Effector memory CD4-positive, alpha-beta T cell (primary cell): ENCODE measurements at regions not wholly inside any gene's neighbourhood (a gene's known extent, or its start where the extent isn't known, plus 50 kb on each side); places are given as distances from the start of the nearest gene placed in this dataset.
"Not testable (repeated sequence)": the region's sequence is repeated elsewhere in the genome, so short reads cannot be mapped to it uniquely, and the experiment has no call there.

Source experiments
- DNase-seq, 3 donors: peaks; one replicate each; pipeline ENCODE4 v3.0.0-alpha.2; 2020
- H3K27ac ChIP-seq: 2 replicates; pipeline ENCODE4 v1.7.0; 2013; ENCODE audit warnings: mild to moderate bottlenecking, low read length, moderate library complexity; ENCODE audit not compliant: insufficient read depth, poor library complexity, severe bottlenecking
- H3K27me3 ChIP-seq: replicated peaks from 2 replicates; pipeline ENCODE4 v1.7.0; 2013; ENCODE audit warnings: mild to moderate bottlenecking, low read length; ENCODE audit not compliant: insufficient read depth, control insufficient read depth, poor library complexity, severe bottlenecking
- H3K36me3 ChIP-seq: 2 replicates; pipeline ENCODE4 v1.7.0; 2013; ENCODE audit warnings: mild to moderate bottlenecking, low read length, moderate library complexity; ENCODE audit not compliant: control insufficient read depth, insufficient read depth
- H3K4me1 ChIP-seq: 2 replicates; pipeline ENCODE4 v1.7.0; 2013; ENCODE audit warnings: low read length, mild to moderate bottlenecking; ENCODE audit not compliant: control insufficient read depth, insufficient read depth, poor library complexity, severe bottlenecking
- H3K4me3 ChIP-seq: 2 replicates; pipeline ENCODE4 v1.7.0; 2013; ENCODE audit warnings: low read length, low read depth, mild to moderate bottlenecking; ENCODE audit not compliant: insufficient read depth, poor library complexity, severe bottlenecking
- H3K9me3 ChIP-seq: 2 replicates; pipeline ENCODE4 v1.7.0; 2013; ENCODE audit warnings: mild to moderate bottlenecking, low read length, moderate library complexity; ENCODE audit not compliant: control insufficient read depth

DNA sequence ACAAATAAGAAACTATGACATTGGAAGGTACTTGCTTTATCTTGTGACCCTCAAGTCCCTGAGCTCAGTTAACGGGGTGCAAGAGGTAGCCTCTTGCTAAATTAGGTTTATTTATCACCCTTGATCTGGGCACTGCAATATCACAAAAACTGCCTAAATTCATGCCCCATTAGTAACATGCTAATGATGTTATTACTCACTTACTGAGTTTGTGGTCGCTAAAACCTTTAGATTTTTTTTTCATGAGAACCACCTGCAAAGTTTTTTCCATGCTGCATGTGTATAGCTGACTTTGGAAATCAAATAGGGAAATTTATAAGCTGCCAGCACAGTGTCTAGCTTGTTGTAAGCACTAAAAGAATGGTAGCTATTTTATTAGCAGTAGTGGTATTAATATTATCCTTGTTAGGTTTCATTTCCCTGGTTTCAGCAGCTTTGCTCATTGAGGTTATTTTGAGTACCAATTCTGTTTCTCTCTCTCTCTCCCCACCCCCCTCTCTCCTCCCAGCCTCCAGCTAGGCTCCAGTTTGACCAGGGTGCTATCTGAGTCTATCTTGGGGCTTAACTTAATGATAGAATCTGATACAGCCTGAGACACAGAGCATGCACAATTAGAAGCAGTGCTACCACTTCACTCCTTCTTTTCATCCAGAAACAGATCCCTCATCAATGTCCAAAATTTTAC, 88.7 kb upstream of the ATP8B1 start:
- H3K27ac ChIP-seq = no peak overlapping the region
- H3K27me3 ChIP-seq = no peaks in the 10 kb centered on the region
- no peaks in the 10 kb centered on the region for H3K36me3 ChIP-seq
- no peaks in the 10 kb centered on the region for H3K9me3 ChIP-seq
- DNase-seq = no peak
- no peak overlapping the region for H3K4me3 ChIP-seq
- no peaks in the 10 kb centered on the region for H3K4me1 ChIP-seq

DNA sequence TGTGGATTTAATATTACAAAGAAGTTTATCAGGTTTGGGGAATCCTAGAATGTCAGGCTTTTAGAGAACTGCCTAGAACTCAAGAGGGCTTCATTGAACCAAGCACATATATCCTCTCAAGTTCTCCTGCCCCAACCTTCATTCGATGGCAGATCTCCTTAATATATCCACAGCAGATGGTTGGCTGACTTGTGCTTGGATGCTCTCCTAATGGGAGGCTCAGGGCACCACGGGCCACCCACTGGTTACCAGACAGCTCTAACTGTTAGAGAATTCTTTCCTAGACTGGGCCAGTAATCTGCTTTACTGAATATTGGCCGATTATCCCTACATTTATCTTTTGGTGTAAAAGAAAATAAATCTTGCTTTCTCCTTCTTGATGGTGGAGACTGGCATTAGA, 87.2 kb upstream of the ATP8B1 start:
- no peaks in the 10 kb centered on the region for H3K9me3 ChIP-seq
- no peak overlapping the region for H3K4me3 ChIP-seq
- H3K36me3 ChIP-seq = no peaks in the 10 kb centered on the region
- H3K27ac ChIP-seq = no peak overlapping the region
- no peak for DNase-seq
- no peaks in the 10 kb centered on the region for H3K4me1 ChIP-seq
- no peaks in the 10 kb centered on the region for H3K27me3 ChIP-seq

DNA sequence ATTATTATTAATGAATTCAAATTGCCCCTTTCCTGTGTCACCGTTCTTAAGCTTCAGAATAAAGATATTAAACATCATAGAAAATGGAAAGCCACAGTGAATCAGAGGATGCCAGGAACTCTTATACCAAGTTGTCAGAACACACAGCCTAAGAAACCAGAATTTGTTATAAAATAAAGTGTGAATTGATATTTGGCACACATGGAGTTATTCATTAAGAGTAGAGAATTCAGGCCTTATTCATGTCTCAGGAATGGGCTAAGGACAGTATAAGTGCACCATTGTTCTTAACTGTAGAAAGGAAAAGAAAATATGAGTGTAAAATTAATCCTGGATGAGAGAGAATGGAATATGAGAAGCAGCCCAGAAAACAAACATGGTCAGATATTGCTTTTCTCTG, 86.7 kb upstream of the ATP8B1 start:
- Histone ChIP-seq H3K36me3 (no peaks in the 10 kb centered on the region), H3K27me3 (no peaks in the 10 kb centered on the region), H3K4me3 (no peak overlapping the region), H3K9me3 (no peaks in the 10 kb centered on the region), H3K27ac (no peak overlapping the region), H3K4me1 (no peaks in the 10 kb centered on the region)
- no peak for DNase-seq

DNA sequence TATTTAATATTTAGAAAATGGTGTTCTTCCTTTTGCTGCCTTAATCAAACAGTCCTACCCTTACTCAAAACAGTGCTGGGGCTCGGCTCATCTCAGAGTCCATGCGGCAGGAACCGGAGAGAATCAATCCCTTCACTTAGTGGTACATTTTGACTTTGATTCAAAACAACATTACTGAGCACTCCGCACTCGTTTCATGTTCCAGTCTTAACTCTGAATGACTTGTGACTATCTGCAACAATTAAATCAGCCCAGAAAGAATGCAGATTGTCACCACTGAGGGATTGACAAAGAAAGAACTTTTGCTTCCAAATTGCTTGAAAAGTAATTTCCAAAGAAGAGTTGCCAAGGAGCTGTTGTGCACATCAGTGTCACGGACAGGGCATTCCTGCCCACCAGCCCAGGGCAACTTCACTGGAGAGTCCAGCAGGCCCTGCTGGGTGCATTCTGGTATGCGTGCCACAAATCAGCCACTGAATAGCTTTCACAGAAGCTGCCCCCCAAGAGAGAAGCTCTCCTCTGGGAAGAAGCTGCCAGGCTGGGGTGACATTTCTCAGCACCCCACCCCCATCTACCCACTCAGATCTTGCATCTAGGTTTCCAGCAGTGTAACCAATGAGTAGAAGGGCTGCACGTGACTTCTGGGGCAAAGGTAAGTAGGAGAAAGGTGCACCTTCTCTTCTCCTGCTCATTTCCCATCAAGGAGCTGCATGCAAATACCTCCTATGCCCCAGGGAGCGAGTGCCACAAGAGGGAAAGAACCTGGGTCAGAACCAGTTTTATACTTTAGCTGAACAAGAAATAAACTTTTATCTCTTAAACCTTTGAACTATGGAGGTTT, 84.6 kb upstream of the ATP8B1 start:
- DNase-seq = no peak
- no peaks in the 10 kb centered on the region for H3K36me3 ChIP-seq
- H3K4me3 ChIP-seq = no peak overlapping the region
- no peaks in the 10 kb centered on the region for H3K9me3 ChIP-seq
- H3K27me3 ChIP-seq = no peaks in the 10 kb centered on the region
- H3K4me1 ChIP-seq = no peaks in the 10 kb centered on the region
- H3K27ac ChIP-seq = no peak overlapping the region

DNA sequence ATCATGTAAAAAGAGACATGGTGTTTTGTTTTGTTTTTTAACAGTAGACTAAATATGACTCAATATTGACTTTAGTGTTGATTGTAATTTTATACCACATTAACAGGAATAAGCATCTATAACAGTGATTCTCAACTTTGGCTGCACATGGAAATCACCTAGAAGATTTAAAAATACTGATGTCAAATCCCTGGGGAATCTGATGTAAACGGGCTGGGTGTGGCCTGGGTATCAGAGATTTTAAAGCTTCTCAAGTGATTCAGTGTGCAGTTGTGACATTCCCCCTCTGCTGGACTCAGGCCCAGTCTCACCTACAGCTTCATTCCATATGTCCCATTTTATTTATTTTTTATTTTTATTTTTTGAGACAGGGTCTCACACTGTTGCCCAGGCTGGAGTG, 82.8 kb upstream of the ATP8B1 start:
- Histone ChIP-seq H3K4me1 (no peaks in the 10 kb centered on the region), H3K9me3 (no peaks in the 10 kb centered on the region), H3K27me3 (no peaks in the 10 kb centered on the region), H3K4me3 (no peak overlapping the region), H3K36me3 (no peaks in the 10 kb centered on the region), H3K27ac (no peak overlapping the region)
- no peak for DNase-seq

DNA sequence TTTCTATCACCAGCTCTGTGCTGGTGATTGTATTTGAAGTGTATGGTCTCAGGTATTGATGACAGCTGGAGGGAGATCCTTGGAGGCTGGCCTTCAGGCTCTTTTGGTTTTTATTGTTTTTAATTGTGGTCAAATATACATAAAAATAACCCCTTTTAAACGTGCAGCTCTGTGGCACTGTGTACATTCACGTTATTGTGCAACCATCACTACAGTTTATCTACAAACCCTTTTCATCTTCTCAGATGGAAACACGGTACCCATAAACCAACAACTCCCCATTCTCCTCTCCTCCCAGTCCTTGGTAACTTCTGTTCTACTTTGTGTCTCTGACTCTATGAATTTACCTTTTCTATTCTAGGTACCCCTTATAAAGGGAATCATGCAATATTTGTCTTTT, 79.3 kb upstream of the ATP8B1 start:
- H3K27me3 ChIP-seq = no peaks in the 10 kb centered on the region
- H3K36me3 ChIP-seq = no peaks in the 10 kb centered on the region
- H3K4me1 ChIP-seq = no peaks in the 10 kb centered on the region
- H3K4me3 ChIP-seq = no peak overlapping the region
- H3K27ac ChIP-seq = no peak overlapping the region
- no peaks in the 10 kb centered on the region for H3K9me3 ChIP-seq
- DNase-seq = no peak

DNA sequence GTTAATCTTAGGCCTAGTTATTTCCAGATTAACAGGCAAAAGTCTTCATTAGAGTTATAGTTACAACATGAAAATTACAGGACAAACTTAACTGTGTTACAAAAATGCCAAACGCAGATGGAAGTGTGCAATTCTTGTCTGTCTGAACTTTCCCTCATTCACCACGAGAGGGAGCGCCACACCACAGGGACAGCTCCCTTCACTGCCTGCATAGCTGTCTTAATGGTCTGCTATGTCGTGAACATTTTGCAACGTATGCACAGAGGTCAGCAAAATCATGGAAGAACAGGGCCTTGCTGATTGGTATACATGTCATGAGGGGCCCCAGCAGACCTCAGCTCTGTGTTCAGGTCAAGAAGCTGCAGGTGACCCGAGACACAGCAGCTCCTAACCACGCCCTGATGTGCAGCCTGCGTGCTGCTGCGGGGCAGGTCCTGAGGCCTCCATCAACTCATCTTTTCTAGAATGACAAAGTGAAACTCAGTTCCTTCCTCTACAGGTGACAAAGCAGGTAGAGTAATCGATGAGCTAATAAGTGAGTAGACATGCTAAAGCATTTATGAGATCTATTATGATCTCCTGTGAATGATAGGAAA, 78.8 kb upstream of the ATP8B1 start:
- no peak overlapping the region for H3K27ac ChIP-seq
- no peaks in the 10 kb centered on the region for H3K36me3 ChIP-seq
- no peaks in the 10 kb centered on the region for H3K4me1 ChIP-seq
- H3K27me3 ChIP-seq = no peaks in the 10 kb centered on the region
- DNase-seq = peak in 1 of 3 donors; percentile 14
- no peaks in the 10 kb centered on the region for H3K9me3 ChIP-seq
- no peak overlapping the region for H3K4me3 ChIP-seq

DNA sequence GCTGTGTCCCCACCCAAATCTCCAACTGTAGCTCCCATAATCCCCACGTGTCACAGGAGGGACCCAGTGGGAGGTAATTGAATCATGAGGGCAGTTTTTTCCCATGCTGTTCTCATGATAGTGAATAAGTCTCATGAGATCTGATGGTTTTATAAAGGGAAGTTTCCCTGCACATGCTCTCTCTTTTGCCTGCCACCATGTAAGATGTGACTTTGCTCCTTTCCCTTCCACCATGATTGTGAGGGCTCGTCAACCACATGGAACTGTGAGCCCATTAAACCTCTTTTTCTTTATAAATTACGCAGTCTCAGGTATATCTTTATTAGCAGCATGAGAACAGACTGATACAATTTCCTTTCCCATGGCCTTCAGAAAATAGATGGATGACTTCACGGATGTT, 76.8 kb upstream of the ATP8B1 start:
- H3K9me3 ChIP-seq, H3K27me3 ChIP-seq, DNase-seq, H3K4me1 ChIP-seq, H3K27ac ChIP-seq, H3K4me3 ChIP-seq, H3K36me3 ChIP-seq: not testable (repeated sequence)

DNA sequence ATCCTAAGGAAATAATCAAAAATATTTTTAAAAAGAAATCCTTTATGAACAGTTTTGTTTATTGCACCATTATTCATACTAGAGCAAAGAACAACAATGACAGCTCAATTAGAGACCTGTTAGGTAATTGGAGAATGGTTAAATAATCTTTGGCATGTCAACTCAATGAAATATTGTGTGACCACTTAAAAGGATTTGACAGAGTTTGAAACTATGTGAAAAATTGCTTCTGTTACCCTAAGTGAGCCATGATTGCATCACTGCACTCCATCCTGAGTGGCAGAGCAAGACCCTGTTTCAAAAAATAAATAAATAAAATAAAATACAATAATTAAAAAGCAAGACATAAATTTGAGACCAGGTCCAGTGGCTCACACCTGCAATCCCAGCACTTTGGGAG, 66.1 kb upstream of the ATP8B1 start:
- Histone ChIP-seq H3K27me3 (no peaks in the 10 kb centered on the region), H3K27ac (no peak overlapping the region), H3K4me3 (no peak overlapping the region), H3K36me3 (no peaks in the 10 kb centered on the region), H3K4me1 (no peaks in the 10 kb centered on the region), H3K9me3 (peaks cover 2% of the 10 kb centered on the region)
- DNase-seq = no peak

DNA sequence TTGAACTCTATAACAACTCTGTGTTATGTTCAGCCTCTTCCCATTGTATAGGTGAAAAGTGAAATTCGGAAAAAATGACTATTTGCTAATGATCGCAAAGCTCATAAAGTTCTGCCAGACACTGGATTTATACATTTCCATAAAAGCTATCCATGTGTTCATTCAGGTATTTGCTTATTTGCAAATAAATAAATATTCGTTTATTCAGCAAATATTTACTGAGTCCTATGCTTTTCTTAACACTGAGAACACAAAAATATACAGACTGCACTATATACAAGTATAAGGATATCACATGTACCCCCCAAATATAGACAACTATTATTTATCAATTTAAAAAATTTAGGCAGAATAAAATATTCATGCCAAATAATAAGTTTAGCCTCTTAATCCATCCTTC, 63.2 kb upstream of the ATP8B1 start:
- H3K27me3 ChIP-seq = no peaks in the 10 kb centered on the region
- H3K4me1 ChIP-seq = no peaks in the 10 kb centered on the region
- H3K9me3 ChIP-seq = peaks cover under 1% of the 10 kb centered on the region
- H3K27ac ChIP-seq = no peak overlapping the region
- H3K36me3 ChIP-seq = no peaks in the 10 kb centered on the region
- no peak overlapping the region for H3K4me3 ChIP-seq
- no peak for DNase-seq
